Ovary (tissue), 3 donors: ENCODE measurements at regions not wholly inside any gene's neighbourhood (a gene's known extent, or its start where the extent isn't known, plus 50 kb on each side); places are given as distances from the start of the nearest gene placed in this dataset.

Experiments used
- EP300 ChIP-seq: sonication (generic); formaldehyde crosslinking; IDR thresholded peaks from one replicate; pipeline ENCODE4 v1.6.1; 2017; ENCODE audit warnings: antibody characterized with exemption
- POLR2A ChIP-seq: fragments of 450-650 bp; IDR thresholded peaks from one replicate; pipeline ENCODE4 v1.6.1; 2017; ENCODE audit warnings: antibody characterized with exemption, mild to moderate bottlenecking, moderate library complexity
- TF ChIP-seq, protein P1 (sequence below), 3 donors: fragments of 450-650 bp in 2 of 3; fragments of 200-600 bp in 1 of 3; IDR thresholded peaks; one replicate each; pipeline versions ENCODE4 v1.5.1 to v1.8.0; 2016 to 2022; ENCODE audit warnings: antibody characterized with exemption in 3 of 3, mild to moderate bottlenecking in 1 of 3
- donor health status: DM: no; HTN: no; CAD: no.

DNA sequence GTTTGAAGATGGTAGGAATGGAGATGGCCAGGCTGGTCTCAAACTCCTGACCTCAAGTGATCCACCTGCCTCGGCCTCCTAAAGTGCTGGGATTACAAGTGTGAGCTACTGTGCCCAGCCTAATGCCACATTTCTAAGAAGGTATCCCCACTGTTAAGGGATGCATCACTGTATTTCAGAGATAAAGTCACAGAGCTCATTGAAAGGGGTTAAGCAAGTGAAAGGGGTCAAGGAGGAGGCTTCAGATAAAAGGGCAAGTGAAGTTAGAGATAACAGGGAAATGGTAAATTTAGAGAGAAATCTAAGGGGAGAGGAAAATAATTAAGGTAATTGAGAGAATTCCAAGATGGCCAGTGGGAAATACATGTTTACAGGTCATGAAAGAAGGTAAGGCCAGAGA, 93.0 kb upstream of the SP4 start:
- TF ChIP-seq, protein P1, sequence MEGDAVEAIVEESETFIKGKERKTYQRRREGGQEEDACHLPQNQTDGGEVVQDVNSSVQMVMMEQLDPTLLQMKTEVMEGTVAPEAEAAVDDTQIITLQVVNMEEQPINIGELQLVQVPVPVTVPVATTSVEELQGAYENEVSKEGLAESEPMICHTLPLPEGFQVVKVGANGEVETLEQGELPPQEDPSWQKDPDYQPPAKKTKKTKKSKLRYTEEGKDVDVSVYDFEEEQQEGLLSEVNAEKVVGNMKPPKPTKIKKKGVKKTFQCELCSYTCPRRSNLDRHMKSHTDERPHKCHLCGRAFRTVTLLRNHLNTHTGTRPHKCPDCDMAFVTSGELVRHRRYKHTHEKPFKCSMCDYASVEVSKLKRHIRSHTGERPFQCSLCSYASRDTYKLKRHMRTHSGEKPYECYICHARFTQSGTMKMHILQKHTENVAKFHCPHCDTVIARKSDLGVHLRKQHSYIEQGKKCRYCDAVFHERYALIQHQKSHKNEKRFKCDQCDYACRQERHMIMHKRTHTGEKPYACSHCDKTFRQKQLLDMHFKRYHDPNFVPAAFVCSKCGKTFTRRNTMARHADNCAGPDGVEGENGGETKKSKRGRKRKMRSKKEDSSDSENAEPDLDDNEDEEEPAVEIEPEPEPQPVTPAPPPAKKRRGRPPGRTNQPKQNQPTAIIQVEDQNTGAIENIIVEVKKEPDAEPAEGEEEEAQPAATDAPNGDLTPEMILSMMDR (IDR thresholded peaks at IDR 0.05): no peak
- TF ChIP-seq POLR2A (no peak), EP300 (no peak)
